ENCODE measurements at regions not wholly inside any gene's neighbourhood (a gene's known extent, or its start where the extent isn't known, plus 50 kb on each side); places are given as distances from the start of the nearest gene placed in this dataset.

DNA sequence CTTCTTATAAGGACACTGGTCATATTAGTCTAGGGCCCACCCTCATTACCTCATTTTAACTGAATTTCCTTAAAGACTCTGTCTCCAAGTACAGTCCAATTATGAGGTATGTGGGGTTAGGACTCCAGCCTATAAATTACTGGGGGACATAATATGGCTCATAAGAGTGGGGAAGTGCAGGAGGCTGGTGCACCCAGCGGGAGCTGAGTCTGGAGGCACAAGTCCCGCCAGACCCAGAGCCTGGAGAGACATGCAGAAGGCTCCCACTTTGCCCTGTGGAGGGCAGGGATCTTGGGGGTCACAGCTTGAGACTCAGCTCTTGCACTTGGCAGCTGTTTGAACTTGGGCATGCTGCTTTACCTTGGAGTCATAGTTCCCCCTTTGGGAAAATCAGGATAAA lies 250.4 kb downstream of the RHOU start:
- TF ChIP-seq, protein P1, sequence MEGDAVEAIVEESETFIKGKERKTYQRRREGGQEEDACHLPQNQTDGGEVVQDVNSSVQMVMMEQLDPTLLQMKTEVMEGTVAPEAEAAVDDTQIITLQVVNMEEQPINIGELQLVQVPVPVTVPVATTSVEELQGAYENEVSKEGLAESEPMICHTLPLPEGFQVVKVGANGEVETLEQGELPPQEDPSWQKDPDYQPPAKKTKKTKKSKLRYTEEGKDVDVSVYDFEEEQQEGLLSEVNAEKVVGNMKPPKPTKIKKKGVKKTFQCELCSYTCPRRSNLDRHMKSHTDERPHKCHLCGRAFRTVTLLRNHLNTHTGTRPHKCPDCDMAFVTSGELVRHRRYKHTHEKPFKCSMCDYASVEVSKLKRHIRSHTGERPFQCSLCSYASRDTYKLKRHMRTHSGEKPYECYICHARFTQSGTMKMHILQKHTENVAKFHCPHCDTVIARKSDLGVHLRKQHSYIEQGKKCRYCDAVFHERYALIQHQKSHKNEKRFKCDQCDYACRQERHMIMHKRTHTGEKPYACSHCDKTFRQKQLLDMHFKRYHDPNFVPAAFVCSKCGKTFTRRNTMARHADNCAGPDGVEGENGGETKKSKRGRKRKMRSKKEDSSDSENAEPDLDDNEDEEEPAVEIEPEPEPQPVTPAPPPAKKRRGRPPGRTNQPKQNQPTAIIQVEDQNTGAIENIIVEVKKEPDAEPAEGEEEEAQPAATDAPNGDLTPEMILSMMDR (IDR thresholded peaks at IDR 0.05): no peak

DNA sequence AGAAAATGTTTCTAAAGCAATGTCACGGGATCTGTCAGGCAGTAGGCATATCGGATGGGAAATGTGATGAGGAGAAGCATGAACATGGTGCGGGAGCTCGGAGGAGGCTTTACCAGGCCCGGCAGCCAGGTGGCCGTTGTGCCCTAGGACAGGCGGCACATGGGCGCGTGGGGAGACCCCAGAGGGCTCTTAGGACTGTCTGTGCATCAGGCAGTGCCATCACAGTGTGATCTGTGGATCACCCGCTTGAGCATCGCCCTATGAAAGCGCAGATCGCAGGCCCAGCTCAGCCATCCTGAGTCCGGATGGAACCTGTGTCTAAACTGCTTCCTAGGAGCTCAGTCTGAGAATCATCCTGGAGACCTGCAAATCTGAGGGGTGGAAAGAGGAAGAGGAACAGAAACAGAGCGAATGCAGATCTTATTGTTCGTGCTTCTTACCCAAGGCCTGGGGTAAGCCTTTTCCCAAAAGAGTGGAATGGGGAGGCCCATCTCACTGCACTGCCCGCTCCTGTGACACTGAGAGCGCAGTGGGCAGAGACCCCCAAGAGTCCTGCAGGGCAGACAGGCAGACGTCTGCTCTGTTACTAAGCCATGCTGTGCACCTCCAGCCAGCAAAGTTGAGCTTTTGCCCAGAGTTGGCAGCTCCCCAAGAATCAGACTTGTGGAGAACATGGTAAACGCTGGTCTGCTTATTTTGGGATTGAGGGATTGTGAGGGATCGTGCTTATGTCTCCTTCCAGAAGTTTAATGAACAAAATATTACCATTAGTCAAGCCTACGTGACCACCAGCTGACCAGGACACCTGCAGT lies 251.0 kb downstream of the RHOU start:
- TF ChIP-seq, protein P1 (IDR thresholded peaks at IDR 0.05): no peak

DNA sequence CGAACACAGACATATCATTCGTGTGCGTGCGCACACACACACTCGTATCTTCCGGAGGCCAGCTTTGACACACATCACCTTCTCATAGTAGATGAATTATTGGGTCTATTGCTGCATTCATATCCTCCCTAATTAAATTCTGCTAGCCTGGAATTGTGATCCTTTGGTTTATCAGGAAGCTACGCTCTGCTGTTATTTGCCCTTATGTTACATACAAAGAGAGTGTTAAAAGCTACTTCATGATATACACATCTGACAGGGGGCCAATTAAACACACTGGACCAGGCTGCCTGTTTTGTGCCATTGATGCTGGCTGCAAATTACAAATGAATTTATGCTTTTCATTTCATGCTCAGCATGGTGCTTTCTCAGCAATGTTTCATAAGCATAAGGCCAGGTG lies 252.0 kb downstream of the RHOU start:
- TF ChIP-seq, protein P1 (IDR thresholded peaks at IDR 0.05): no peak

- TF ChIP-seq, protein P1 (IDR thresholded peaks at IDR 0.05): no peak
Measured at GRCh38 chr1:228987736-228988506, 252.6 kb downstream of the RHOU start.

DNA sequence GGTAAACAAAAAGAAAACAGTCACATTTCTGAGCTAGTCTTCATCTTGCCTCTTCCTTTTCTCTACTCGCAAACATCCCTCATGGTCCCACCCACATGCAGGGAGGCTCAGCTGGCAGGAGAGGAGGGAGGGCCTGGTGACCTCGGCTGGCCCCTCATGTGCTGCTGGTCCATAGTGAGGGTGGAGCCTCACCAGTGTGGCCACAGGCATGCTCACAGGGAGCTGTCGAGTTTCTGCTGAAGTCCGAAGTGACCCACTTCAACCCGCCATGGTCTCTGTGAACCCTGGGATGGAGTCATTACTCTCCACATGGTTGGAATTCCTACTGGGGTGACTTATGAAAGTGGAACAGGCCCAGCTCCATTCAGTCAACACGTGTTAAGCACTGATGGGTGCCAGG lies 253.4 kb downstream of the RHOU start:
- TF ChIP-seq, protein P1 (IDR thresholded peaks at IDR 0.05): no peak

DNA sequence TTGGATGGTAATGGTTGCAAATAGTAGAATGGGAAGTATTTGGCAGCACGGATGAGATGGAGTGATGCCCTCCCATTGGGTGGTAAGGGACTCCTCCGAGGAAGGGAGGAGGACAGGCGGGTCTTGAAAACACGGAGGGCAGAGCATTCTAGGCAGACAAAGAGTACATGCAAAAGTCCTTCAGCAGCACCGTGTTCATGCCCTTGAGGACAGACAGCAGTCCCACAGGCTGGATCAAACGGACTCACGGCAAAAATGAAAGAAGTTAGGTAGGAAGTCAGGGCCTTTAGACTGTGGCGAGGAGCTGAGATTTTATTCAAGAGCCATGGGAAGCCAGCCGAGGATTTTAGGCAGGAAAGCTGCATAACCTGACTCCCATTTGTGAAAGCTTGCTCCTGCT lies 253.9 kb downstream of the RHOU start:
- TF ChIP-seq, protein P1 (IDR thresholded peaks at IDR 0.05): no peak

GRCh38 chr1:228989676-228989991 lies 254.4 kb downstream of the RHOU start:
- TF ChIP-seq, protein P1 (IDR thresholded peaks at IDR 0.05): no peak
